ENCODE measurements at regions not wholly inside any gene's neighbourhood (a gene's known extent, or its start where the extent isn't known, plus 50 kb on each side); places are given as distances from the start of the nearest gene placed in this dataset.
"Not testable (repeated sequence)": the region's sequence is repeated elsewhere in the genome, so short reads cannot be mapped to it uniquely, and the experiment has no call there.

- Histone ChIP-seq H3K4me3 (ENCODE audit: low read depth in 1 of 2, low read length in 2 of 2) (no peak overlapping the region), H3K27ac (ENCODE audit: low read length) (no peak overlapping the region), H3K36me3 (ENCODE audit: control insufficient read depth in 1 of 2, insufficient read depth in 2 of 2, low read length in 2 of 2) (no peaks in the 10 kb centered on the region), H3K9me3 (ENCODE audit: control insufficient read depth in 1 of 2, low read length in 2 of 2) (no peaks in the 10 kb centered on the region), H3K27me3 (ENCODE audit: low read depth, low read length) (no peaks in the 10 kb centered on the region), H3K4me1 (ENCODE audit: control insufficient read depth in 1 of 2, insufficient read depth in 2 of 2, low read length in 2 of 2) (no peaks in the 10 kb centered on the region)
Measured at GRCh38 chr6:109875973-109876372, 102.1 kb upstream of the GPR6 start.

DNA sequence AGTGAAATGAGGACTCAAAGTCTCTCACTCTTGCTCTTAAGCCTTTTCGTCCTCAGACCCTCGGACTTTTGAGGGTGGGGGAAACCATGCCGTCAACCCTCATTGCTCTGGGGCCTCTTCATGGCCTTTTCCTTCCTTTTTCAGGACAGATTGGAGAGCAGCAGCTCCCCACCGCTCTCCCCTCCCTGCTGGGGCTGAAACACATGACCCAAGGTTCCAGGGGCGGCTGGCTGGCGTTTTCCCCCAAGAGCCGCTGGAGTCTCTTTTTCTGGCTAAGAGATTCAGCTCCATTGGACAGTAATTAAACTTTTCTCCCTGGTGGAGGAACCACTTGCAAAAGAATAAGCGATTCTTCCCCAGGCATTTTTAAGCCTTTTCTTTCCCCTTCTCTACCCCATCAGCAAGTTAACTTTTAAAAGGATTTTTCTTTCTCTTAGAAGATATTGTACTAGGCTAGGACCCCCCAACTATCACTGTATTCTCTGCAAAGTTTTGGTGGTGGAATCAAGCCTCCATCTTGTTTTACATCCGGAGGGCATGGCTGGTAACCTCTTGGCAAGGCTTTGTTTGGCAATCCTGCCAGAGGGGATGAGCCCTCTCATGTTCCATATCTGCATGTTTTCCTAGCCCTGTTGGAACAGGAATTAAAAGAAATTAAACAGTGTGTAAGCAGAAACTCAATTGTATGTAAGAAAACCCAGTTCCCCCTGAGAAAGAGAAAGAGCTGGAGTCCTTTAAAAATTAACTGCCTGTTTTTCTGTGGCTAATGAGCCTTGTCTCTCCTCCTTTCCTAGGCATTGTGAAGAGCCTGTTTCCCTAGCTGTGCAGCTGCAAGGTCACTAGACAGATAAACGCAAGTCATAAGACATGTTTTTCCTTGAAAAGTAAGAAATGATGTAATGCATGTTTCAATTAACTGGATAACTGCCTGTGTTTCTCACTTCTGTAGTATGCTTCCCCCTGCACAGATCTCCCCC lies 100.8 kb upstream of the GPR6 start:
- Histone ChIP-seq H3K4me3 (ENCODE audit: low read depth in 1 of 2, low read length in 2 of 2) (no peak overlapping the region), H3K27me3 (ENCODE audit: low read depth, low read length) (no peaks in the 10 kb centered on the region), H3K36me3 (ENCODE audit: control insufficient read depth in 1 of 2, insufficient read depth in 2 of 2, low read length in 2 of 2) (no peaks in the 10 kb centered on the region), H3K27ac (ENCODE audit: low read length) (no peak overlapping the region), H3K4me1 (ENCODE audit: control insufficient read depth in 1 of 2, insufficient read depth in 2 of 2, low read length in 2 of 2) (no peaks in the 10 kb centered on the region), H3K9me3 (ENCODE audit: control insufficient read depth in 1 of 2, low read length in 2 of 2) (peaks cover 0 to 2% of the 10 kb centered on the region in 2 donors)

DNA sequence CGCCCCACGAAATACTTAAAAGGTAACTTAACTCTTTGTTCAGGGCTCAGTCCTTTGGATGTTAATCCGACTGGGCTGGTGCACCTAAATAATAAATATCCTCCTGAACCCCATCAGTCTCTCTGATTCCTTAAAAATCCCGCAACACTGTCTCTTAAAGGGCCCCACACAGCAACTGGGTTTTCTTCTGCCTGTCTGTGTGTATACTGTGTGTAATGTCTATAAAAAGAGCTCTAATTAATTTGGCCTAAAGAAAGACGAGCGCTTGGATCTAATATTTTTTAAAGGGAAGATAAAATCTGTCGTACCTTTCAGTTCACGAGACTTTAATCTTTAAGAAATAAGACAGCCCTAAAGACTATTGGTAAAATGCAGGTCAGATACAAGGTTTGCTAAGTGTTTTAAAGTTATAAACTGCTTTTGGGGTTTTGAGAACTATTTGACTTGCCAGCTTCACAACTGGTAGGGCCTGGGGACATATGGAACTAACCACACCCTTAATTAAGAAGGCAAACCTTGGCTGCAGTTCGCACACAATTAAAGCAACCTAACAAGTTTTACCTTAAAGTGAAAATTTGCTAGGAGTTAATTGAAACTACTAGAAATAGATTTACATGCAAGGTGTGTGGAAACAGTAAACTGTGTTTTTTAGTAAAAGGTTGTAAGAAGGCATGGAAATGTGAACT lies 100.0 kb upstream of the GPR6 start:
- H3K27ac ChIP-seq (ENCODE audit: low read length); H3K36me3 ChIP-seq (ENCODE audit: control insufficient read depth in 1 of 2, insufficient read depth in 2 of 2, low read length in 2 of 2); H3K4me3 ChIP-seq (ENCODE audit: low read depth in 1 of 2, low read length in 2 of 2); H3K27me3 ChIP-seq (ENCODE audit: low read depth, low read length); H3K9me3 ChIP-seq (ENCODE audit: control insufficient read depth in 1 of 2, low read length in 2 of 2); H3K4me1 ChIP-seq (ENCODE audit: control insufficient read depth in 1 of 2, insufficient read depth in 2 of 2, low read length in 2 of 2): not testable (repeated sequence)

DNA sequence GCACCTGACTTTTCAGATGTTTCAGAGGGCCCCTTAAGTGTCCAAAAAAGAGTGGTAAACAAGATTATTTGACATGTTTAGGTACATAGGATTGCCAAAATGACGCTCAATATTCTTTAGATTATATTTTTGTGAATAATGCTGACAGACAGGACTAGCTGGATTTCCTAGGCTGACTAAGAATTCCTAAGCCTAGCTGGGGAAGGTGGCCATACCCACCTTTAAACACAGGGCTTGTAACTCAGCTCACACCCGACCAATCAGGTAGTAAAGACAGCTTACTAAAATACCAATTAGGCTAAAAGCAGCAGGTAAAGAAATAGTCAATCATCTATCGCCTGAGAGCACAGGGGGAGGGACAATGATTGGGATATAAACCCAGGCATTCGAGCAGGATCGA lies 99.0 kb upstream of the GPR6 start:
- not testable (repeated sequence) for H3K4me1 ChIP-seq (ENCODE audit: control insufficient read depth in 1 of 2, insufficient read depth in 2 of 2, low read length in 2 of 2); H3K27me3 ChIP-seq (ENCODE audit: low read depth, low read length); H3K27ac ChIP-seq (ENCODE audit: low read length); H3K9me3 ChIP-seq (ENCODE audit: control insufficient read depth in 1 of 2, low read length in 2 of 2); H3K4me3 ChIP-seq (ENCODE audit: low read depth in 1 of 2, low read length in 2 of 2); H3K36me3 ChIP-seq (ENCODE audit: control insufficient read depth in 1 of 2, insufficient read depth in 2 of 2, low read length in 2 of 2)

- no peak overlapping the region for H3K27ac ChIP-seq (ENCODE audit: low read length)
- no peaks in the 10 kb centered on the region for H3K4me1 ChIP-seq (ENCODE audit: control insufficient read depth in 1 of 2, insufficient read depth in 2 of 2, low read length in 2 of 2)
- H3K27me3 ChIP-seq (ENCODE audit: low read depth, low read length): no peaks in the 10 kb centered on the region
- no peaks in the 10 kb centered on the region for H3K36me3 ChIP-seq (ENCODE audit: control insufficient read depth in 1 of 2, insufficient read depth in 2 of 2, low read length in 2 of 2)
- no peak overlapping the region for H3K4me3 ChIP-seq (ENCODE audit: low read depth in 1 of 2, low read length in 2 of 2)
- H3K9me3 ChIP-seq (ENCODE audit: control insufficient read depth in 1 of 2, low read length in 2 of 2): peaks cover 0 to 2% of the 10 kb centered on the region in 2 donors
Measured at GRCh38 chr6:109879521-109879920, 98.6 kb upstream of the GPR6 start.

- not testable (repeated sequence) for H3K36me3 ChIP-seq (ENCODE audit: control insufficient read depth in 1 of 2, insufficient read depth in 2 of 2, low read length in 2 of 2); H3K9me3 ChIP-seq (ENCODE audit: control insufficient read depth in 1 of 2, low read length in 2 of 2); H3K27me3 ChIP-seq (ENCODE audit: low read depth, low read length); H3K4me3 ChIP-seq (ENCODE audit: low read depth in 1 of 2, low read length in 2 of 2); H3K4me1 ChIP-seq (ENCODE audit: control insufficient read depth in 1 of 2, insufficient read depth in 2 of 2, low read length in 2 of 2); H3K27ac ChIP-seq (ENCODE audit: low read length)
Measured at GRCh38 chr6:109881069-109881468, 97.0 kb upstream of the GPR6 start.

DNA sequence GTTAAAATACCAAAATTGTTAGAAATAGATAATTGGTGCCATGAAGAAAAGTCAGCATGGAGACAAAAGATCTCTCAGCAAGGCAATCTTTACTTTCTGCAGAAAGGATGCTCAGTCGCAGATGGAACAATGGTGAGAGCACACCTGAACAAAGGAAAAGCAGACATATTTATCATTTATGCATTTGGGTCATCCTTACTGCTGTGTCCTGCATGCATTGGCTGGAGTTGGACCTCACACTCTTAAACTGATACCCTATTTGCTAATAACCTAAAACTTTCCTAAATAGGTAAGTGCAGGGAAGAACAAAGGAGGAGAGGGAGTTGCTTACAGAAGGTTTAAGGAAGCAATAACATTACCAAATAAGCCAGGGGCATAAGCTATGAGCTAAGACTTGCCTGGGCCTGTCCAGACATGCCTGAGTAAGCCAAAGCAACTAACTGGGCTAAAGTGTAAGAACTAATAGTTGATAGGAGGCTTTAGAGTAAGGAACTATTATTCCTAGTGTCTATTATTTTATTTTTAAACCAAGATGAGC lies 96.1 kb upstream of the GPR6 start:
- H3K9me3 ChIP-seq (ENCODE audit: control insufficient read depth in 1 of 2, low read length in 2 of 2); H3K4me1 ChIP-seq (ENCODE audit: control insufficient read depth in 1 of 2, insufficient read depth in 2 of 2, low read length in 2 of 2); H3K27me3 ChIP-seq (ENCODE audit: low read depth, low read length); H3K36me3 ChIP-seq (ENCODE audit: control insufficient read depth in 1 of 2, insufficient read depth in 2 of 2, low read length in 2 of 2); H3K4me3 ChIP-seq (ENCODE audit: low read depth in 1 of 2, low read length in 2 of 2); H3K27ac ChIP-seq (ENCODE audit: low read length): not testable (repeated sequence)

DNA sequence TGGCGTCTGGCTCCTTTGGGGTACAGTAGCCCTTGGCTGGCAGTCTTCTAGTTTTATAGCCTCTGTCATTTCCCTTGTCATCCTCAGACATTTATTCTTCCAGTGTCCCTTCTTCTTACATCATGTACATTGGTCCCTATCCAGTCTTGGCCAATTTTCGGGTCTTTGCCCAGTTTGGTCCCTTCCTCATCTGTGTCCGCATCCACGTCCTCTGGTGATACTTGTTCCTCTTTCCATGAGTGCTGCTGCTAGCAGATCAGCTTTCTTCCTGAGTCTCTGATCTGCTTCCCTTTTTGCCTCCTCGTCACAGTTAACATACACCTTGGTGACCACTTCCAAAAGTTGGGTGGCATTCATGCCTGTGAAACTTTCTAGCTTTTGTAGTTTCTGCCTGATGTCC lies 86.2 kb upstream of the GPR6 start:
- no peaks in the 10 kb centered on the region for H3K4me1 ChIP-seq (ENCODE audit: control insufficient read depth in 1 of 2, insufficient read depth in 2 of 2, low read length in 2 of 2)
- H3K27ac ChIP-seq (ENCODE audit: low read length): no peak overlapping the region
- no peaks in the 10 kb centered on the region for H3K27me3 ChIP-seq (ENCODE audit: low read depth, low read length)
- no peak overlapping the region for H3K4me3 ChIP-seq (ENCODE audit: low read depth in 1 of 2, low read length in 2 of 2)
- no peaks in the 10 kb centered on the region for H3K36me3 ChIP-seq (ENCODE audit: control insufficient read depth in 1 of 2, insufficient read depth in 2 of 2, low read length in 2 of 2)
- H3K9me3 ChIP-seq (ENCODE audit: control insufficient read depth in 1 of 2, low read length in 2 of 2): no peaks in the 10 kb centered on the region

GRCh38 chr6:109892451-109893435 lies 85.4 kb upstream of the GPR6 start:
- no peak overlapping the region for H3K27ac ChIP-seq (ENCODE audit: low read length)
- no peaks in the 10 kb centered on the region for H3K4me1 ChIP-seq (ENCODE audit: control insufficient read depth in 1 of 2, insufficient read depth in 2 of 2, low read length in 2 of 2)
- peak overlapping the region in 1 of 2 donors; percentile 19 for H3K4me3 ChIP-seq (ENCODE audit: low read depth in 1 of 2, low read length in 2 of 2)
- no peaks in the 10 kb centered on the region for H3K9me3 ChIP-seq (ENCODE audit: control insufficient read depth in 1 of 2, low read length in 2 of 2)
- H3K36me3 ChIP-seq (ENCODE audit: control insufficient read depth in 1 of 2, insufficient read depth in 2 of 2, low read length in 2 of 2): no peaks in the 10 kb centered on the region
- no peaks in the 10 kb centered on the region for H3K27me3 ChIP-seq (ENCODE audit: low read depth, low read length)

- Histone ChIP-seq H3K36me3 (ENCODE audit: control insufficient read depth in 1 of 2, insufficient read depth in 2 of 2, low read length in 2 of 2) (no peaks in the 10 kb centered on the region), H3K27ac (ENCODE audit: low read length) (no peak overlapping the region), H3K27me3 (ENCODE audit: low read depth, low read length) (no peaks in the 10 kb centered on the region), H3K4me3 (ENCODE audit: low read depth in 1 of 2, low read length in 2 of 2) (no peak overlapping the region), H3K4me1 (ENCODE audit: control insufficient read depth in 1 of 2, insufficient read depth in 2 of 2, low read length in 2 of 2) (no peaks in the 10 kb centered on the region), H3K9me3 (ENCODE audit: control insufficient read depth in 1 of 2, low read length in 2 of 2) (no peaks in the 10 kb centered on the region)
Measured at GRCh38 chr6:109893606-109894005, 84.5 kb upstream of the GPR6 start.

GRCh38 chr6:109894181-109894580 lies 83.9 kb upstream of the GPR6 start:
- H3K9me3 ChIP-seq (ENCODE audit: control insufficient read depth in 1 of 2, low read length in 2 of 2): no peaks in the 10 kb centered on the region
- no peaks in the 10 kb centered on the region for H3K36me3 ChIP-seq (ENCODE audit: control insufficient read depth in 1 of 2, insufficient read depth in 2 of 2, low read length in 2 of 2)
- no peak overlapping the region for H3K4me3 ChIP-seq (ENCODE audit: low read depth in 1 of 2, low read length in 2 of 2)
- H3K4me1 ChIP-seq (ENCODE audit: control insufficient read depth in 1 of 2, insufficient read depth in 2 of 2, low read length in 2 of 2): no peaks in the 10 kb centered on the region
- no peak overlapping the region for H3K27ac ChIP-seq (ENCODE audit: low read length)
- no peaks in the 10 kb centered on the region for H3K27me3 ChIP-seq (ENCODE audit: low read depth, low read length)

All from muscle layer of duodenum (tissue), 2 donors.